SK-N-SH (cell line): ENCODE measurements at regions not wholly inside any gene's neighbourhood (a gene's known extent, or its start where the extent isn't known, plus 50 kb on each side); places are given as distances from the start of the nearest gene placed in this dataset.

Experiments used
- CTCF ChIA-PET: fragments of 300-600, 350-600 bp; formaldehyde crosslinking; extraction: SDS; loops from one replicate; lab custom pipeline; 2021; lab: Yijun Ruan, JAX
- POLR2A ChIA-PET: fragments of 350-600 bp; sonication (Branson Sonifier 250); formaldehyde crosslinking; extraction: SDS; loops from one replicate; lab custom pipeline; 2020; ENCODE audit warnings: antibody characterized with exemption, inconsistent platforms; lab: Yijun Ruan, JAX
- DNase-seq: peaks from one replicate; pipeline ENCODE4 v3.0.0; 2012
- H2AFZ ChIP-seq: fragments of 200-600 bp; sonication (generic); 2 replicates; pipeline ENCODE4 v1.8.1; 2016; ENCODE audit warnings: antibody characterized with exemption, mild to moderate bottlenecking, low read depth
- H3F3A ChIP-seq: fragments of 200-600 bp; sonication (generic); replicated peaks from 2 replicates; pipeline ENCODE3; 2016; ENCODE audit warnings: antibody characterized with exemption, mild to moderate bottlenecking; ENCODE audit not compliant: insufficient read depth
- H3K27ac ChIP-seq, 2 experiments: fragments of 200-500 bp in 1 of 2; fragments of 200-600 bp in 1 of 2; sonication (Bioruptor generic) in 1 of 2; sonication (generic), shearing (Covaris generic) in 1 of 2; 2 replicates each; pipeline versions ENCODE4 v1.5.1 to v1.6.1; 2014 to 2016; ENCODE audit warnings: low read depth in 2 of 2, inconsistent platforms in 1 of 2, low read length in 1 of 2, mild to moderate bottlenecking in 1 of 2, mixed read lengths in 1 of 2
- H3K27me3 ChIP-seq: fragments of 200-600 bp; sonication (generic), shearing (Covaris generic); 2 replicates; pipeline ENCODE4 v1.6.1; 2016; ENCODE audit warnings: mixed run types; ENCODE audit not compliant: insufficient read depth
- H3K36me3 ChIP-seq, 2 experiments: fragments of 200-500 bp in 1 of 2; fragments of 200-600 bp in 1 of 2; sonication (Bioruptor generic) in 1 of 2; sonication (generic) in 1 of 2; replicated peaks in 1 of 2; 2 replicates each; pipeline versions ENCODE3 to v1.5.1; 2014 to 2016; ENCODE audit warnings: low read length in 1 of 2, mild to moderate bottlenecking in 1 of 2; ENCODE audit not compliant: insufficient read depth in 2 of 2, control insufficient read depth in 1 of 2
- H3K4me1 ChIP-seq, 2 experiments: fragments of 200-500 bp in 1 of 2; fragments of 200-600 bp in 1 of 2; sonication (Bioruptor generic) in 1 of 2; sonication (generic), shearing (Covaris generic) in 1 of 2; 2 replicates each; pipeline versions ENCODE4 v1.5.1 to v1.6.1; 2014 to 2016; ENCODE audit warnings: low read depth in 1 of 2, low read length in 1 of 2, mixed run types in 1 of 2; ENCODE audit not compliant: insufficient read depth in 2 of 2, control insufficient read depth in 1 of 2
- H3K4me2 ChIP-seq: fragments of 200-600 bp; sonication (generic), shearing (Covaris generic); 2 replicates; pipeline ENCODE4 v1.6.1; 2017; ENCODE audit warnings: mixed run types
- H3K4me3 ChIP-seq, 2 experiments: fragments of 200-500 bp in 1 of 2; fragments of 200-600 bp in 1 of 2; sonication (Bioruptor generic) in 1 of 2; sonication (generic), shearing (Covaris generic) in 1 of 2; 2 replicates each; pipeline versions ENCODE4 v1.5.1 to v1.8.1; 2014 to 2016; ENCODE audit warnings: low read depth in 2 of 2, inconsistent platforms in 1 of 2, low read length in 1 of 2, mild to moderate bottlenecking in 1 of 2, mixed read lengths in 1 of 2, moderate library complexity in 1 of 2
- H3K79me2 ChIP-seq: fragments of 200-600 bp; sonication (generic); 2 replicates; pipeline ENCODE4 v1.8.1; 2017; ENCODE audit warnings: mild to moderate bottlenecking; ENCODE audit not compliant: insufficient read depth
- H3K9ac ChIP-seq: fragments of 200-600 bp; sonication (generic); 2 replicates; pipeline ENCODE4 v1.6.1; 2017; ENCODE audit warnings: mixed run types
- H3K9me2 ChIP-seq: fragments of 200-600 bp; sonication (generic); 2 replicates; pipeline ENCODE4 v1.6.1; 2017; ENCODE audit warnings: mixed run types
- H3K9me3 ChIP-seq: fragments of 200-600 bp; sonication (generic); 2 replicates; pipeline ENCODE4 v1.6.1; 2017; ENCODE audit warnings: mixed run types, mild to moderate bottlenecking, moderate library complexity
- H4K20me1 ChIP-seq: fragments of 200-600 bp; sonication (generic); 2 replicates; pipeline ENCODE4 v1.6.1; 2017; ENCODE audit warnings: mild to moderate bottlenecking, mixed run types; ENCODE audit not compliant: insufficient read depth
- CHD2 ChIP-seq: fragments of 150-350 bp; IDR thresholded peaks from 2 replicates; pipeline ENCODE4 v1.6.1; 2018; ENCODE audit warnings: low read length; ENCODE audit not compliant: partially characterized antibody
- CTCF ChIP-seq: fragments of 200-600 bp; sonication (generic); IDR thresholded peaks from 2 replicates; pipeline ENCODE4 v1.6.1; 2017; ENCODE audit warnings: antibody characterized with exemption, mild to moderate bottlenecking, moderate library complexity
- GATA2 ChIP-seq: sonication (generic); formaldehyde crosslinking; IDR thresholded peaks from 2 replicates; pipeline ENCODE4 v1.5.0; 2020; ENCODE audit warnings: mild to moderate bottlenecking, missing genetic modification reagents
- IRF3 ChIP-seq: fragments of 150-350 bp; IDR thresholded peaks from 2 replicates; pipeline ENCODE4 v1.6.1; 2016; ENCODE audit warnings: mild to moderate bottlenecking, low read depth, low read length
- JUND ChIP-seq: IDR thresholded peaks from 2 replicates; pipeline ENCODE4 v1.4.0; 2012
- MEF2A ChIP-seq: IDR thresholded peaks from 2 replicates; pipeline ENCODE4 v1.4.0; 2012; ENCODE audit warnings: low read depth, borderline replicate concordance
- NFIC ChIP-seq: IDR thresholded peaks from 2 replicates; pipeline ENCODE4 v1.4.0; 2012; ENCODE audit warnings: borderline replicate concordance
- NRF1 ChIP-seq: IDR thresholded peaks from 2 replicates; pipeline ENCODE4 v1.6.1; 2012; ENCODE audit warnings: low read depth, mild to moderate bottlenecking, low read length
- RAD21 ChIP-seq: IDR thresholded peaks from 2 replicates; pipeline ENCODE4 v1.6.1; 2012; ENCODE audit warnings: mild to moderate bottlenecking, low read length
- RCOR1 ChIP-seq: fragments of 150-350 bp; IDR thresholded peaks from 2 replicates; pipeline ENCODE4 v1.6.1; 2017; ENCODE audit warnings: antibody characterized with exemption, low read length
- REST ChIP-seq: IDR thresholded peaks from 2 replicates; pipeline ENCODE4 v1.6.1; 2012; ENCODE audit warnings: mild to moderate bottlenecking, low read depth, low read length, moderate library complexity
- RFX5 ChIP-seq: IDR thresholded peaks from 2 replicates; pipeline ENCODE4 v1.6.1; 2012; ENCODE audit warnings: mild to moderate bottlenecking, improper control_type of control experiment, low read length
- RXRA ChIP-seq: IDR thresholded peaks from 2 replicates; pipeline ENCODE4 v1.4.0; 2012; ENCODE audit warnings: low read depth, mild to moderate bottlenecking, borderline replicate concordance
- SMC3 ChIP-seq: IDR thresholded peaks from 2 replicates; pipeline ENCODE4 v1.6.1; 2012; ENCODE audit warnings: low read depth, low read length, improper control_type of control experiment
- TAF1 ChIP-seq: IDR thresholded peaks from 2 replicates; pipeline ENCODE4 v1.6.1; 2012; ENCODE audit warnings: low read depth, mild to moderate bottlenecking, low read length, moderate library complexity, borderline replicate concordance
- USF1 ChIP-seq: IDR thresholded peaks from 2 replicates; pipeline ENCODE4 v1.4.0; 2012; ENCODE audit warnings: low read depth, borderline replicate concordance
- USF2 ChIP-seq: fragments of 150-350 bp; IDR thresholded peaks from 2 replicates; pipeline ENCODE4 v1.6.1; 2017; ENCODE audit warnings: antibody characterized with exemption, low read length, low read depth, borderline replicate concordance
- WGBS: methylation state at CpG from one replicate; pipeline ENCODE4 v1.1.6; 2017; ENCODE audit warnings: low lambda C conversion rate; 5-methylcytosine and 5-hydroxymethylcytosine counted together

- TF ChIP-seq CHD2 (no peak), RCOR1 (no peak), MEF2A (no peak), GATA2 (no peak), IRF3 (no peak), RFX5 (no peak), REST (no peak)
Measured at GRCh38 chr17:26774291-26775218, 519.4 kb upstream of the WSB1 start (continued).

GRCh38 chr17:26775219-26775822, 518.6 kb upstream of the WSB1 start:
- Histone ChIP-seq H3K9me2 (no peaks in the 10 kb centered on the region), H3K79me2 (no peaks in the 10 kb centered on the region), H3K9ac (no peak overlapping the region), H3K4me3 (no peak overlapping the region), H3K27me3 (no peaks in the 10 kb centered on the region), H3K4me1 (no peaks in the 10 kb centered on the region), H3F3A (no peaks in the 10 kb centered on the region), H4K20me1 (no peaks in the 10 kb centered on the region), H3K27ac (no peak overlapping the region), H3K9me3 (no peaks in the 10 kb centered on the region), H2AFZ (no peak overlapping the region), H3K36me3 (no peaks in the 10 kb centered on the region), H3K4me2 (no peak overlapping the region)
- WGBS = 84% methylated on average over 83 of the region's 83 CpGs
- DNase-seq = no peak
- POLR2A ChIA-PET = no interaction called here
- CTCF ChIA-PET = no interaction called here
- no peak for TF ChIP-seq TAF1
- TF ChIP-seq SMC3 = no peak
- no peak for TF ChIP-seq CTCF
- no peak for TF ChIP-seq RAD21
- no peak for TF ChIP-seq NFIC
- TF ChIP-seq USF1 = no peak
- TF ChIP-seq NRF1 = no peak
- no peak for TF ChIP-seq REST
- no peak for TF ChIP-seq JUND
- TF ChIP-seq MEF2A = no peak
- no peak for TF ChIP-seq RXRA
- TF ChIP-seq USF2 = no peak
